ENCODE measurements at regions not wholly inside any gene's neighbourhood (a gene's known extent, or its start where the extent isn't known, plus 50 kb on each side); places are given as distances from the start of the nearest gene placed in this dataset.

- peak; percentile 55 for TF ChIP-seq CTCF (IDR thresholded peaks at IDR 0.05; ENCODE audit: borderline replicate concordance, extremely low read depth, low read length, poor library complexity, severe bottlenecking)
- no peak for TF ChIP-seq EZH2 (IDR thresholded peaks at IDR 0.05; ENCODE audit: borderline replicate concordance, low read depth, low read length, severe bottlenecking)
Observed at GRCh38 chr2:117536139-117536538, 278.4 kb upstream of the DDX18 start.

Data from DND-41 (cell line).